Endothelial cell of umbilical vein (primary cell): ENCODE measurements at regions not wholly inside any gene's neighbourhood (a gene's known extent, or its start where the extent isn't known, plus 50 kb on each side); places are given as distances from the start of the nearest gene placed in this dataset.

Experiments used
- EZH2 ChIP-seq: IDR thresholded peaks from 2 replicates; pipeline ENCODE4 v1.6.1; 2012; ENCODE audit warnings: borderline replicate concordance, low read depth, mild to moderate bottlenecking, moderate library complexity, low read length, inconsistent platforms; ENCODE audit not compliant: severe bottlenecking
- FOS ChIP-seq: IDR thresholded peaks from 2 replicates; pipeline ENCODE4 v1.6.1; 2011; ENCODE audit warnings: mild to moderate bottlenecking, low read length, moderate library complexity, borderline replicate concordance; ENCODE audit not compliant: insufficient read depth
- GATA2 ChIP-seq: IDR thresholded peaks from 2 replicates; pipeline ENCODE4 v1.7.0; 2011; ENCODE audit warnings: low read depth, mild to moderate bottlenecking, moderate library complexity, mixed read lengths, low read length; ENCODE audit not compliant: insufficient read length, insufficient read depth
- JUN ChIP-seq: IDR thresholded peaks from 2 replicates; pipeline ENCODE4 v1.6.1; 2011; ENCODE audit warnings: borderline replicate concordance, low read depth; ENCODE audit not compliant: insufficient read length, insufficient read depth
- MYC ChIP-seq: IDR thresholded peaks from one replicate; pipeline ENCODE4 v1.6.1; 2011; ENCODE audit warnings: mild to moderate bottlenecking, low read depth, low read length
- POLR2A ChIP-seq: IDR thresholded peaks from 2 replicates; pipeline ENCODE4 v1.6.1; 2012; ENCODE audit warnings: low read depth, mild to moderate bottlenecking, control low read depth, low read length
- POLR2AphosphoS5 ChIP-seq: IDR thresholded peaks from 2 replicates; pipeline ENCODE4 v1.6.1; 2012; ENCODE audit warnings: low read depth, mild to moderate bottlenecking, control low read depth, low read length, moderate library complexity; ENCODE audit not compliant: insufficient read depth
- TF ChIP-seq, protein P1 (sequence below), 2 donors: IDR thresholded peaks; 1 replicate in 1 of 2; 2 replicates in 1 of 2; pipeline ENCODE4 v1.5.1; 2011; ENCODE audit warnings: low read length in 2 of 2, mild to moderate bottlenecking in 2 of 2, moderate library complexity in 2 of 2, control low read depth in 1 of 2, inconsistent platforms in 1 of 2, low read depth in 1 of 2; ENCODE audit not compliant: insufficient read depth in 1 of 2; ENCODE audit errors: extremely low read depth in 1 of 2
- TF ChIP-seq, protein P2 (sequence below): IDR thresholded peaks from 2 replicates; pipeline ENCODE4 v1.6.1; 2011; ENCODE audit not compliant: insufficient read depth, insufficient read length

DNA sequence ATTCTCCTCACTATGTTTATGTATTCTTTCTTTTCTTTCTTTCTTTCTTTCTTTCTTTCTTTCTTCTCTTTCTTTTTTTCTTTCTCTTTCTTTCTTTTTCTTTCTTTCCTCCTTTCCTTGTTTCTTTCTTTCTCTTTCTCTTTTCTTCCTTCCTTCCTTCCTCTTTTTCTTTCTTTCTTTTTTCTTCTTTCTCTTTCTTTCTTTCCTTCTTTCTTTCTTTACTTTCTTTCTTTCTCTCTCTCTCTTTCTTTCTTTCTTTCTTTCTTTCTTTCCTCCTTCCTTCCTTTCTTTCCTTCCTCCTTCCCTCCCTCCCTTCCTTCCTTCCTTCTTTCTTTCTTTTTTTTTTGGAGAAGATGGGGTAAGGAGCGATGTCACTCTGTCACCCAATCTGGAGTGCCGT, 1405.5 kb downstream of the SLITRK5 start:
- TF ChIP-seq, protein P1, sequence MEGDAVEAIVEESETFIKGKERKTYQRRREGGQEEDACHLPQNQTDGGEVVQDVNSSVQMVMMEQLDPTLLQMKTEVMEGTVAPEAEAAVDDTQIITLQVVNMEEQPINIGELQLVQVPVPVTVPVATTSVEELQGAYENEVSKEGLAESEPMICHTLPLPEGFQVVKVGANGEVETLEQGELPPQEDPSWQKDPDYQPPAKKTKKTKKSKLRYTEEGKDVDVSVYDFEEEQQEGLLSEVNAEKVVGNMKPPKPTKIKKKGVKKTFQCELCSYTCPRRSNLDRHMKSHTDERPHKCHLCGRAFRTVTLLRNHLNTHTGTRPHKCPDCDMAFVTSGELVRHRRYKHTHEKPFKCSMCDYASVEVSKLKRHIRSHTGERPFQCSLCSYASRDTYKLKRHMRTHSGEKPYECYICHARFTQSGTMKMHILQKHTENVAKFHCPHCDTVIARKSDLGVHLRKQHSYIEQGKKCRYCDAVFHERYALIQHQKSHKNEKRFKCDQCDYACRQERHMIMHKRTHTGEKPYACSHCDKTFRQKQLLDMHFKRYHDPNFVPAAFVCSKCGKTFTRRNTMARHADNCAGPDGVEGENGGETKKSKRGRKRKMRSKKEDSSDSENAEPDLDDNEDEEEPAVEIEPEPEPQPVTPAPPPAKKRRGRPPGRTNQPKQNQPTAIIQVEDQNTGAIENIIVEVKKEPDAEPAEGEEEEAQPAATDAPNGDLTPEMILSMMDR (IDR thresholded peaks at IDR 0.05; ENCODE audit: extremely low read depth in 1 of 2, insufficient read depth in 1 of 2, low read depth in 1 of 2, low read length in 2 of 2), result no peak
- TF ChIP-seq POLR2A, result no peak
- TF ChIP-seq EZH2, result no peak
- no peak for TF ChIP-seq POLR2AphosphoS5
- no peak for TF ChIP-seq GATA2
- TF ChIP-seq, protein P2, sequence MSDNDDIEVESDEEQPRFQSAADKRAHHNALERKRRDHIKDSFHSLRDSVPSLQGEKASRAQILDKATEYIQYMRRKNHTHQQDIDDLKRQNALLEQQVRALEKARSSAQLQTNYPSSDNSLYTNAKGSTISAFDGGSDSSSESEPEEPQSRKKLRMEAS, result no peak
- no peak for TF ChIP-seq JUN
- no peak for TF ChIP-seq FOS
- TF ChIP-seq MYC, result no peak
